CD14-positive monocyte (primary cell): ENCODE measurements at regions not wholly inside any gene's neighbourhood (a gene's known extent, or its start where the extent isn't known, plus 50 kb on each side); places are given as distances from the start of the nearest gene placed in this dataset.

Experiments
- DNase-seq, 3 donors: peaks; one replicate each; pipeline ENCODE4 v3.0.0-alpha.2; 2011 to 2022
- H2AFZ ChIP-seq: 2 replicates; pipeline ENCODE4 v1.6.0; 2012; ENCODE audit warnings: mild to moderate bottlenecking, low read depth, low read length, inconsistent platforms; ENCODE audit not compliant: insufficient read depth, poor library complexity, severe bottlenecking
- H3K27ac ChIP-seq, 2 donors: 1 replicate in 1 of 2; 2 replicates in 1 of 2; pipeline ENCODE4 v1.5.1; 2012 to 2013; ENCODE audit warnings: low read length in 2 of 2, control low read depth in 1 of 2, inconsistent platforms in 1 of 2, low read depth in 1 of 2, mild to moderate bottlenecking in 1 of 2
- H3K27me3 ChIP-seq, 2 donors: one replicate each; pipeline versions ENCODE4 v1.6.0 to v1.6.1; 2011 to 2013; ENCODE audit warnings: low read length in 2 of 2; ENCODE audit not compliant: control insufficient read depth in 2 of 2, insufficient read depth in 2 of 2
- H3K36me3 ChIP-seq, 2 donors: replicated peaks in 1 of 2; 1 replicate in 1 of 2; 2 replicates in 1 of 2; pipeline versions ENCODE4 v1.5.1 to v1.6.1; 2012 to 2013; ENCODE audit warnings: low read length in 2 of 2, control low read depth in 1 of 2, inconsistent platforms in 1 of 2, mild to moderate bottlenecking in 1 of 2; ENCODE audit not compliant: insufficient read depth in 2 of 2, control insufficient read depth in 1 of 2
- H3K4me1 ChIP-seq, 2 donors: 1 replicate in 1 of 2; 2 replicates in 1 of 2; pipeline versions ENCODE4 v1.5.1 to v1.6.1; 2012 to 2013; ENCODE audit warnings: low read length in 2 of 2, control low read depth in 1 of 2, inconsistent platforms in 1 of 2, mild to moderate bottlenecking in 1 of 2, moderate library complexity in 1 of 2; ENCODE audit not compliant: insufficient read depth in 2 of 2, control insufficient read depth in 1 of 2
- H3K4me2 ChIP-seq: replicated peaks from 2 replicates; pipeline ENCODE3; 2012; ENCODE audit warnings: low read length, moderate library complexity, mild to moderate bottlenecking; ENCODE audit not compliant: poor library complexity, severe bottlenecking; ENCODE audit errors: extremely low read depth
- H3K4me3 ChIP-seq, 3 experiments: fragments of 200-600 bp in 1 of 3; sonication (generic) in 1 of 3; replicated peaks in 1 of 3; 1 replicate in 2 of 3; 2 replicates in 1 of 3; pipeline ENCODE4 v1.5.1; 2011 to 2013; ENCODE audit warnings: low read length in 3 of 3, mild to moderate bottlenecking in 3 of 3, control low read depth in 2 of 3, low read depth in 2 of 3, inconsistent platforms in 1 of 3, moderate library complexity in 1 of 3
- H3K79me2 ChIP-seq: 2 replicates; pipeline ENCODE4 v1.6.0; 2012; ENCODE audit warnings: mild to moderate bottlenecking, control low read depth, inconsistent platforms, low read length, moderate library complexity; ENCODE audit not compliant: insufficient read depth
- H3K9ac ChIP-seq: 2 replicates; pipeline ENCODE4 v1.6.0; 2017; ENCODE audit warnings: low read length, mild to moderate bottlenecking; ENCODE audit not compliant: insufficient read depth, poor library complexity, severe bottlenecking
- H3K9me3 ChIP-seq, 2 donors: replicated peaks in 1 of 2; 1 replicate in 1 of 2; 2 replicates in 1 of 2; pipeline versions ENCODE4 v1.5.1 to v1.6.1; 2012 to 2013; ENCODE audit warnings: low read length in 2 of 2, control low read depth in 1 of 2; ENCODE audit not compliant: control insufficient read depth in 1 of 2, insufficient read depth in 1 of 2
- H4K20me1 ChIP-seq: 2 replicates; pipeline ENCODE4 v1.6.0; 2012; ENCODE audit warnings: mild to moderate bottlenecking, low read length, control low read depth, moderate library complexity; ENCODE audit not compliant: insufficient read depth
- H3K27ac Mint-ChIP-seq, 7 donors: one replicate each; pipeline ENCODE4 v1.8.0; 2020; ENCODE audit warnings: mild to moderate bottlenecking in 7 of 7, mixed read lengths in 7 of 7, moderate library complexity in 6 of 7, inconsistent platforms in 2 of 7
- H3K27me3 Mint-ChIP-seq, 3 donors: one replicate each; pipeline ENCODE4 v1.8.0; 2021 to 2022; ENCODE audit warnings: low read depth in 3 of 3, mild to moderate bottlenecking in 3 of 3, mixed read lengths in 3 of 3, moderate library complexity in 3 of 3, inconsistent platforms in 1 of 3
- H3K36me3 Mint-ChIP-seq, 2 donors: one replicate each; pipeline ENCODE4 v1.8.0; 2020; ENCODE audit warnings: mixed read lengths in 2 of 2, inconsistent platforms in 1 of 2, mild to moderate bottlenecking in 1 of 2
- H3K4me1 Mint-ChIP-seq: one replicate; pipeline ENCODE4 v1.8.0; 2020; ENCODE audit warnings: mild to moderate bottlenecking, mixed read lengths
- H3K4me3 Mint-ChIP-seq, 2 donors: one replicate each; pipeline ENCODE4 v1.8.0; 2020; ENCODE audit warnings: mild to moderate bottlenecking in 2 of 2, mixed read lengths in 2 of 2, moderate library complexity in 1 of 2
- H3K9me3 Mint-ChIP-seq, 7 donors: one replicate each; pipeline ENCODE4 v1.8.0; 2020 to 2022; ENCODE audit warnings: mixed read lengths in 7 of 7, mild to moderate bottlenecking in 6 of 7, moderate library complexity in 6 of 7, inconsistent platforms in 2 of 7
- WGBS: methylation state at CpG from one replicate; pipeline ENCODE4 v1.1.5; 2013; ENCODE audit warnings: missing lambda C conversion rate; ENCODE audit not compliant: insufficient coverage; 5-methylcytosine and 5-hydroxymethylcytosine counted together
- intact Hi-C, 2 donors: fragments of 100-400 bp; cut with micrococcal nuclease; formaldehyde crosslinking; loops; one replicate each; pipeline versions ENCODE4 v1.15.0 to v1.15.1; 2023
- TF ChIP-seq, protein P1 (sequence below): fragments of 200-600 bp; IDR thresholded peaks from one replicate; pipeline ENCODE4 v1.8.0; 2022; ENCODE audit warnings: antibody characterized with exemption, mild to moderate bottlenecking

DNA sequence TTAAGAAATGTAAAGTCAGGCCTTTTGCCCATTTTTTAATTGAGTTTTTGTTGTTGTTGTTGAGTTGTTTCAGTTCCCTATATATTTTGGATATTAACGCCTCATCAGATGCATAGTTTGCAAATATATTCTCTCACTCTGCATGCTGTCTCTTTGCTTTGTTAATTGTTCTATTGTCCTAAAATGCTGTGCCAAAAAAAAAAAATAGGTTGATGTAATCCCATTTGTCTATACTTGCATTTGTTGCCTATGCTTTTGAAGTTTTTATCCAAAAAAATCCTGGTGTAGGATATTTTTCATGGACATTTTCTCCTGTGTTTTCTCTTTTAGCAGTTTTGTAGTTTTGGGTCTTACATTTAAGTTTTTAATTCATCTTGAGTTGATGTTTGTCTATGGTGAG is 163.3 kb upstream of the STARD13 start:
- intact Hi-C loops = no loop called here
- H3K4me3 Mint-ChIP-seq = no peak overlapping the region
- H3K79me2 ChIP-seq = no peaks in the 10 kb centered on the region
- no peak overlapping the region for H3K27ac ChIP-seq
- H3K4me1 ChIP-seq = no peaks in the 10 kb centered on the region
- no peaks in the 10 kb centered on the region for H3K36me3 Mint-ChIP-seq
- no peaks in the 10 kb centered on the region for H3K9me3 ChIP-seq
- peaks cover 0 to 4% (median 2%) of the 10 kb centered on the region in 7 donors for H3K9me3 Mint-ChIP-seq
- TF ChIP-seq, protein P1, sequence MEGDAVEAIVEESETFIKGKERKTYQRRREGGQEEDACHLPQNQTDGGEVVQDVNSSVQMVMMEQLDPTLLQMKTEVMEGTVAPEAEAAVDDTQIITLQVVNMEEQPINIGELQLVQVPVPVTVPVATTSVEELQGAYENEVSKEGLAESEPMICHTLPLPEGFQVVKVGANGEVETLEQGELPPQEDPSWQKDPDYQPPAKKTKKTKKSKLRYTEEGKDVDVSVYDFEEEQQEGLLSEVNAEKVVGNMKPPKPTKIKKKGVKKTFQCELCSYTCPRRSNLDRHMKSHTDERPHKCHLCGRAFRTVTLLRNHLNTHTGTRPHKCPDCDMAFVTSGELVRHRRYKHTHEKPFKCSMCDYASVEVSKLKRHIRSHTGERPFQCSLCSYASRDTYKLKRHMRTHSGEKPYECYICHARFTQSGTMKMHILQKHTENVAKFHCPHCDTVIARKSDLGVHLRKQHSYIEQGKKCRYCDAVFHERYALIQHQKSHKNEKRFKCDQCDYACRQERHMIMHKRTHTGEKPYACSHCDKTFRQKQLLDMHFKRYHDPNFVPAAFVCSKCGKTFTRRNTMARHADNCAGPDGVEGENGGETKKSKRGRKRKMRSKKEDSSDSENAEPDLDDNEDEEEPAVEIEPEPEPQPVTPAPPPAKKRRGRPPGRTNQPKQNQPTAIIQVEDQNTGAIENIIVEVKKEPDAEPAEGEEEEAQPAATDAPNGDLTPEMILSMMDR = no peak
- no peak overlapping the region for H2AFZ ChIP-seq
- H3K27me3 ChIP-seq = no peaks in the 10 kb centered on the region
- H3K9ac ChIP-seq = no peak overlapping the region
- H3K4me3 ChIP-seq = no peak overlapping the region
- peaks cover 1 to 2% (median 2%) of the 10 kb centered on the region in 3 donors for H3K27me3 Mint-ChIP-seq
- H3K4me1 Mint-ChIP-seq = no peaks in the 10 kb centered on the region
- no CpG with 5 or more reads among the region's 1 CpG for WGBS
- no peak for DNase-seq
- no peaks in the 10 kb centered on the region for H3K36me3 ChIP-seq
- H4K20me1 ChIP-seq = no peaks in the 10 kb centered on the region
- H3K27ac Mint-ChIP-seq = no peak overlapping the region
- H3K4me2 ChIP-seq = no peak overlapping the region

DNA sequence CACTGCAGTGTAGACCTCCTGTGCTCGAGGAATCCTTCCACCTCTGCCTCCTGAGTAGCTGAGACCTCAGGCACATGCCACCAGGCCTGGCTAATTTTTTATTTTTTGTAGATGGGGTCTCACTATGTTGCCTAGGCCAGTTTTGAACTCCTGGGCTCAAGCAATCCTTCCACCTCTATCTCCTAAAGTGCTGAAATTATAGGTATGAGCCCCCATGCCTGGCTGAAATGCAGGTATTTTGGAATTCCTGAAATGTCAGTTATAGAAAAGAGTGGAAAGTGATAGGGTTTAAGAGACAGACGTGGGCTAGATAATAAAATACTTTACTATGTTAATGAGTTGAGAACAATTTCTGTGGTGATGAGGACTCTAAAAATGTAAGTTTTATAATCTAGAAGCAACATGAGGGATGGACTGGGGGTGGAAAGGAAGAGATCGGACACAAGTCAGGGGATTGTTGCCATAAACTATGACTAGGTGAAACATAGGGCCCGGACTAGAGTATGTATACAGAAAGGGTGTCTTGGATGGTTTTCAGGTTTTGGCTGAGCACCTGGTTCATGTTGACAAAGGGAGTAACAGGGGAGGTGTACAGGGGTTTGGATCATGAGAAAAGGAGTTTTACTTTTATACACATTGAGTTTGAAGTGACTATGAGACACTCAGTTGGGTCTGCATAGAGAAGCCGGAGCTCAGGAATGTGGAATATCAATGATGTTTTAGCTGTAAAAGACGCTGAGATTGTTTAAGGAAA is 165.6 kb upstream of the STARD13 start:
- intact Hi-C loops = no loop called here

More for the DNA sequence above, 165.6 kb upstream of the STARD13 start:
- peaks cover 0 to 2% (median 2%) of the 10 kb centered on the region in 3 donors for H3K27me3 Mint-ChIP-seq
- H3K36me3 Mint-ChIP-seq = no peaks in the 10 kb centered on the region
- no peak for DNase-seq
- Histone ChIP-seq H3K9me3 (no peaks in the 10 kb centered on the region), H3K4me2 (no peak overlapping the region), H4K20me1 (no peaks in the 10 kb centered on the region), H3K9ac (no peak overlapping the region), H3K4me3 (no peak overlapping the region), H3K36me3 (no peaks in the 10 kb centered on the region), H3K27ac (no peak overlapping the region), H3K27me3 (no peaks in the 10 kb centered on the region), H2AFZ (no peak overlapping the region), H3K4me1 (no peaks in the 10 kb centered on the region), H3K79me2 (no peaks in the 10 kb centered on the region)
- H3K4me1 Mint-ChIP-seq = no peaks in the 10 kb centered on the region
- 87% methylated on average over 4 of the region's 6 CpGs for WGBS
- TF ChIP-seq, protein P1 = no peak
- H3K27ac Mint-ChIP-seq = no peak overlapping the region
- H3K4me3 Mint-ChIP-seq = no peak overlapping the region
- peaks cover 0 to 5% (median 2%) of the 10 kb centered on the region in 7 donors for H3K9me3 Mint-ChIP-seq
